HepG2 (cell line): ENCODE measurements at regions not wholly inside any gene's neighbourhood (a gene's known extent, or its start where the extent isn't known, plus 50 kb on each side); places are given as distances from the start of the nearest gene placed in this dataset.

ENCODE experiments used
- GABPA ChIP-seq, 2 experiments: IDR thresholded peaks; 2 replicates each; pipeline ENCODE4 v1.6.1; 2011 to 2016; ENCODE audit warnings: low read depth in 2 of 2, low read length in 1 of 2, missing biosample characterization in 1 of 2, missing genetic modification characterization in 1 of 2
- PBX3 ChIP-seq: sonication (generic); formaldehyde crosslinking; IDR thresholded peaks from 2 replicates; pipeline ENCODE4 v1.8.1; 2023; ENCODE audit warnings: missing genetic modification reagents, inconsistent platforms, borderline replicate concordance
- SKI ChIP-seq: fragments of 450-650 bp; IDR thresholded peaks from one replicate; pipeline ENCODE4 v1.6.1; 2018; ENCODE audit warnings: mild to moderate bottlenecking; ENCODE audit not compliant: partially characterized antibody
- SMYD3 ChIP-seq: sonication (generic); formaldehyde crosslinking; IDR thresholded peaks from 2 replicates; pipeline ENCODE4 v1.8.1; 2023; ENCODE audit warnings: mild to moderate bottlenecking, missing genetic modification reagents
- ZNF124 ChIP-seq: sonication (generic); formaldehyde crosslinking; IDR thresholded peaks from 2 replicates; pipeline ENCODE4 v1.4.0; 2020; ENCODE audit warnings: missing genetic modification reagents
- ZNF280B ChIP-seq: sonication (generic); formaldehyde crosslinking; IDR thresholded peaks from 2 replicates; pipeline ENCODE4 v1.5.0; 2020; ENCODE audit warnings: missing genetic modification reagents, mild to moderate bottlenecking, borderline replicate concordance
- TF ChIP-seq, protein P1 (sequence below), 2 experiments: sonication (generic) in 1 of 2; formaldehyde crosslinking in 1 of 2; IDR thresholded peaks; 2 replicates each; pipeline versions ENCODE4 v1.6.1 to v1.9.0; 2014 to 2022; ENCODE audit warnings: antibody characterized with exemption in 1 of 2, borderline replicate concordance in 1 of 2, inconsistent platforms in 1 of 2, low read depth in 1 of 2, missing genetic modification reagents in 1 of 2

GRCh38 chr2:62300925-62301324 lies 105.0 kb downstream of the B3GNT2 start (continued):
- no peak for TF ChIP-seq ZNF280B
- TF ChIP-seq SKI = no peak
- TF ChIP-seq, protein P1, sequence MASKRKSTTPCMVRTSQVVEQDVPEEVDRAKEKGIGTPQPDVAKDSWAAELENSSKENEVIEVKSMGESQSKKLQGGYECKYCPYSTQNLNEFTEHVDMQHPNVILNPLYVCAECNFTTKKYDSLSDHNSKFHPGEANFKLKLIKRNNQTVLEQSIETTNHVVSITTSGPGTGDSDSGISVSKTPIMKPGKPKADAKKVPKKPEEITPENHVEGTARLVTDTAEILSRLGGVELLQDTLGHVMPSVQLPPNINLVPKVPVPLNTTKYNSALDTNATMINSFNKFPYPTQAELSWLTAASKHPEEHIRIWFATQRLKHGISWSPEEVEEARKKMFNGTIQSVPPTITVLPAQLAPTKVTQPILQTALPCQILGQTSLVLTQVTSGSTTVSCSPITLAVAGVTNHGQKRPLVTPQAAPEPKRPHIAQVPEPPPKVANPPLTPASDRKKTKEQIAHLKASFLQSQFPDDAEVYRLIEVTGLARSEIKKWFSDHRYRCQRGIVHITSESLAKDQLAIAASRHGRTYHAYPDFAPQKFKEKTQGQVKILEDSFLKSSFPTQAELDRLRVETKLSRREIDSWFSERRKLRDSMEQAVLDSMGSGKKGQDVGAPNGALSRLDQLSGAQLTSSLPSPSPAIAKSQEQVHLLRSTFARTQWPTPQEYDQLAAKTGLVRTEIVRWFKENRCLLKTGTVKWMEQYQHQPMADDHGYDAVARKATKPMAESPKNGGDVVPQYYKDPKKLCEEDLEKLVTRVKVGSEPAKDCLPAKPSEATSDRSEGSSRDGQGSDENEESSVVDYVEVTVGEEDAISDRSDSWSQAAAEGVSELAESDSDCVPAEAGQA (IDR thresholded peaks at IDR 0.05; ENCODE audit: low read depth) = no peak
- TF ChIP-seq, protein P1 (CRISPR knock-in tag; IDR thresholded peaks at IDR 0.05; ENCODE audit: borderline replicate concordance) = no peak
- no peak for TF ChIP-seq ZNF124 (CRISPR knock-in tag)
- no peak for TF ChIP-seq PBX3 (CRISPR knock-in tag)
- TF ChIP-seq SMYD3 (CRISPR knock-in tag) = no peak
- no peak for TF ChIP-seq GABPA (IDR thresholded peaks at IDR 0.05; ENCODE audit: low read depth, low read length)
- TF ChIP-seq GABPA (CRISPR knock-in tag; IDR thresholded peaks at IDR 0.05; ENCODE audit: low read depth) = no peak
